ENCODE measurements at regions not wholly inside any gene's neighbourhood (a gene's known extent, or its start where the extent isn't known, plus 50 kb on each side); places are given as distances from the start of the nearest gene placed in this dataset.

- no peak for TF ChIP-seq POLR2A (IDR thresholded peaks at IDR 0.05)
- TF ChIP-seq CTCF (IDR thresholded peaks at IDR 0.05), result no peak
Observed at GRCh38 chr7:41754046-41754445, 51.2 kb upstream of the INHBA start.

Data from ovary (tissue), 3 donors.